PC-9 (cell line): ENCODE measurements at regions not wholly inside any gene's neighbourhood (a gene's known extent, or its start where the extent isn't known, plus 50 kb on each side); places are given as distances from the start of the nearest gene placed in this dataset.
A peak's percentile ranks its signal among the peaks of the same experiment; 100 is the strongest.

Experiments used
- BruUV-seq: library from RNA; stranded (reverse); fragments of 400-500 nt; replicated peaks from 2 replicates; lab custom pipeline; 2021; lab: Mats Ljungman, UMichigan
- CTCF ChIA-PET: fragments of 300-600 bp; sonication (Branson Sonifier 250); formaldehyde crosslinking; loops from one replicate; lab custom pipeline; 2022; ENCODE audit warnings: antibody characterized with exemption; lab: Charles Lee
- POLR2A ChIA-PET: fragments of 300-600 bp; sonication (Branson Sonifier 250); formaldehyde crosslinking; loops from one replicate; lab custom pipeline; 2022; ENCODE audit warnings: antibody characterized with exemption; ENCODE audit not compliant: unreplicated experiment; lab: Charles Lee
- DNase-seq, 2 experiments: peaks; one replicate each; pipeline versions ENCODE4 v3.0.0 to v3.0.0-alpha.2; 2015 to 2022; ENCODE audit warnings: mixed read lengths in 1 of 2
- H2AFZ ChIP-seq: fragments of 200-600 bp; sonication (generic); 2 replicates; pipeline ENCODE4 v1.8.1; 2017; ENCODE audit warnings: antibody characterized with exemption
- H3F3A ChIP-seq: fragments of 200-600 bp; sonication (generic); 2 replicates; pipeline ENCODE4 v1.8.1; 2017; ENCODE audit warnings: antibody characterized with exemption, mild to moderate bottlenecking, low read depth; ENCODE audit not compliant: insufficient read depth
- H3K27ac ChIP-seq: fragments of 200-600 bp; sonication (generic); 2 replicates; pipeline ENCODE4 v1.6.1; 2016; ENCODE audit warnings: mixed run types
- H3K27me3 ChIP-seq: fragments of 200-600 bp; sonication (generic); 2 replicates; pipeline ENCODE4 v1.6.1; 2016; ENCODE audit warnings: low read depth, mixed run types; ENCODE audit not compliant: insufficient read depth
- H3K36me3 ChIP-seq: fragments of 200-600 bp; sonication (generic); 2 replicates; pipeline ENCODE4 v1.6.1; 2016; ENCODE audit warnings: low read depth, mixed run types
- H3K4me1 ChIP-seq: fragments of 200-600 bp; sonication (generic); replicated peaks from 2 replicates; pipeline ENCODE4 v1.6.1; 2016; ENCODE audit warnings: mixed run types; ENCODE audit not compliant: insufficient read depth
- H3K4me2 ChIP-seq: fragments of 200-600 bp; sonication (generic); 2 replicates; pipeline ENCODE4 v1.6.1; 2017; ENCODE audit warnings: mixed run types
- H3K4me3 ChIP-seq: fragments of 200-600 bp; sonication (generic); 2 replicates; pipeline ENCODE4 v1.6.1; 2016; ENCODE audit warnings: mixed run types
- H3K79me2 ChIP-seq: fragments of 200-600 bp; sonication (generic); 2 replicates; pipeline ENCODE4 v1.6.1; 2017; ENCODE audit warnings: low read depth, mixed run types
- H3K9me2 ChIP-seq: fragments of 200-600 bp; sonication (generic); 2 replicates; pipeline ENCODE4 v1.8.1; 2017; ENCODE audit warnings: mild to moderate bottlenecking; ENCODE audit not compliant: insufficient read depth
- H3K9me3 ChIP-seq: fragments of 200-600 bp; sonication (generic); 2 replicates; pipeline ENCODE4 v1.8.1; 2016; ENCODE audit warnings: low read depth; ENCODE audit not compliant: insufficient read depth
- H4K20me1 ChIP-seq: fragments of 200-600 bp; sonication (generic); 2 replicates; pipeline ENCODE4 v1.8.1; 2017; ENCODE audit not compliant: insufficient read depth
- EZH2 ChIP-seq: fragments of 200-600 bp; sonication (generic); IDR thresholded peaks from 2 replicates; pipeline ENCODE4 v1.8.0; 2017; ENCODE audit warnings: antibody characterized with exemption, low read depth
- intact Hi-C: fragments of 100-400 bp; cut with micrococcal nuclease; formaldehyde crosslinking; loops from one replicate; pipeline ENCODE4 v1.10.0; 2022; ENCODE audit not compliant: unreplicated experiment
- TF ChIP-seq, protein P1 (sequence below): fragments of 200-600 bp; sonication (generic); conservative IDR thresholded peaks from 2 replicates; pipeline ENCODE4 v1.6.1; 2017; ENCODE audit warnings: mixed run types, antibody characterized with exemption, mild to moderate bottlenecking, moderate library complexity

DNA sequence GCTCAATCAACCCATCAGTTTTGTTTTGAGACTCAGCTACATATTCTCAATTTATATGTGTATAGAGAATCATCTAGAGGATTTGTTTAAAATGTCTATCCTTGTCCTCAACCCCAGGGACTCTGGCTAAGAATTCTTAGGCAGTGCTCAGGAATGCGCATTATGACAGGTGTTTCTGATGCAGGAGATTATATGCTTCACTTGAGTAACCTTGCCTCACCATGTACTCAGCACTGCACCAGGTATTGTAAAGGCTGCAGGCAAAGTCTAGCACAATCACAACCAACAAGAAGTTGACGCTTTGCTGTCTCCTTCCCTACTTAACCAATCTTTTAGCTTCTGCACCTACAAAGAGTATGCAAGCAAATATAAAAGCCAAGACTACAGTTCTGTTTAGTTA is 79.6 kb downstream of the LACC1 start:
- H3K4me3 ChIP-seq, result no peak overlapping the region
- H4K20me1 ChIP-seq, result no peaks in the 10 kb centered on the region
- no peak for TF ChIP-seq EZH2
- TF ChIP-seq, protein P1, sequence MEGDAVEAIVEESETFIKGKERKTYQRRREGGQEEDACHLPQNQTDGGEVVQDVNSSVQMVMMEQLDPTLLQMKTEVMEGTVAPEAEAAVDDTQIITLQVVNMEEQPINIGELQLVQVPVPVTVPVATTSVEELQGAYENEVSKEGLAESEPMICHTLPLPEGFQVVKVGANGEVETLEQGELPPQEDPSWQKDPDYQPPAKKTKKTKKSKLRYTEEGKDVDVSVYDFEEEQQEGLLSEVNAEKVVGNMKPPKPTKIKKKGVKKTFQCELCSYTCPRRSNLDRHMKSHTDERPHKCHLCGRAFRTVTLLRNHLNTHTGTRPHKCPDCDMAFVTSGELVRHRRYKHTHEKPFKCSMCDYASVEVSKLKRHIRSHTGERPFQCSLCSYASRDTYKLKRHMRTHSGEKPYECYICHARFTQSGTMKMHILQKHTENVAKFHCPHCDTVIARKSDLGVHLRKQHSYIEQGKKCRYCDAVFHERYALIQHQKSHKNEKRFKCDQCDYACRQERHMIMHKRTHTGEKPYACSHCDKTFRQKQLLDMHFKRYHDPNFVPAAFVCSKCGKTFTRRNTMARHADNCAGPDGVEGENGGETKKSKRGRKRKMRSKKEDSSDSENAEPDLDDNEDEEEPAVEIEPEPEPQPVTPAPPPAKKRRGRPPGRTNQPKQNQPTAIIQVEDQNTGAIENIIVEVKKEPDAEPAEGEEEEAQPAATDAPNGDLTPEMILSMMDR, result no peak
- intact Hi-C loops, result no loop called here
- no peaks in the 10 kb centered on the region for H3K79me2 ChIP-seq
- ChIA-PET CTCF (no interaction called here), POLR2A (no interaction called here)
- H3K9me3 ChIP-seq, result no peaks in the 10 kb centered on the region
- H3K27ac ChIP-seq, result no peak overlapping the region
- H3K27me3 ChIP-seq, result no peaks in the 10 kb centered on the region
- no peaks in the 10 kb centered on the region for H3K9me2 ChIP-seq
- no TSS peak for BruUV-seq
- H3K4me2 ChIP-seq, result no peak overlapping the region
- H3F3A ChIP-seq, result no peaks in the 10 kb centered on the region
- H2AFZ ChIP-seq, result no peak overlapping the region
- H3K36me3 ChIP-seq, result no peaks in the 10 kb centered on the region
- no peaks in the 10 kb centered on the region for H3K4me1 ChIP-seq
- DNase-seq, result peak in 1 of 2 experiments; percentile 41

DNA sequence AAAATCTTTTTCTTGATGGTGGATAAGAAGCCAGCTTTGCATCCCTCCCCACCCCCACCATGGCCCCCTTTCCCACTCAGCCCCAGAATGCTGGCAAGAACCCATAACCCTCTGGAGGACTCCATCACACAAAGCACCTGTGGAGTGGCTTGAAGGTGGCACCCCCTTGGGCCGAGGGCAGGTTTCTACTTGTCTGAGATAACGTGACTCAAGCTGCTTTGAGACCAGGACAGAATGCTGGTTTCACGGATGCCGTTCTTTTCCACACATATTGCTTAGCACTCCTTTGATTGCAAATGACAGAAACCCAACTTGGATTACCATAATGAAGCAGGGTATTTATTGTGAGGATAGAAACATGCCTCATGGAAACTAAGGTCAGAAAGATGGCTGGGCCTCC is 82.2 kb downstream of the LACC1 start:
- Histone ChIP-seq H3K4me2 (no peak overlapping the region), H3K9me2 (no peaks in the 10 kb centered on the region), H3K27ac (no peak overlapping the region), H3K36me3 (no peaks in the 10 kb centered on the region), H3F3A (no peaks in the 10 kb centered on the region), H2AFZ (no peak overlapping the region), H4K20me1 (no peaks in the 10 kb centered on the region), H3K4me3 (no peak overlapping the region), H3K27me3 (no peaks in the 10 kb centered on the region), H3K9me3 (no peaks in the 10 kb centered on the region), H3K4me1 (no peaks in the 10 kb centered on the region), H3K79me2 (no peaks in the 10 kb centered on the region)
- intact Hi-C loops, result no loop called here
- DNase-seq, result no peak
- BruUV-seq, result no TSS peak
- POLR2A ChIA-PET, result no interaction called here
- TF ChIP-seq, protein P1, result no peak
- TF ChIP-seq EZH2, result no peak
- CTCF ChIA-PET, result no interaction called here

DNA sequence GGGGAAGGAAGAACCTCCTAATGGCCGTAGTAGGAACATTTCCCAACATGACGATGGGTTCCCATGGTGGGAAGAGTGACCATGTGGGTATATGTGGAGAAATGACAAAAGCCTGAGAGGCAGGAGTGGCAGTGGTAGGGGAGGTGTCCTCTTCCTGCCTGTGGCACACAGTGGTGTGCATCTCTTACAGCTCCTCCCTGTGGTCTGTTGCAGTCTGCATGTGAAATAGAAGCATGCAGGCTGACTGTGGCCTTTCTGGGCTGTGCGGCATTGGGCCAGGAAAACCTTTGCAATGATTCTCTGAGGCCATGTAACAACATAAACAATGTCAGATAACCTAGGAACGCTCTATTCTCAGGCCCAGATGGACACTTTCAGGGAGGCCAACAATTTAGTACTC is 84.0 kb downstream of the LACC1 start:
- no peak overlapping the region for H3K4me2 ChIP-seq
- H3K79me2 ChIP-seq, result no peaks in the 10 kb centered on the region
- intact Hi-C loops, result no loop called here
- H4K20me1 ChIP-seq, result no peaks in the 10 kb centered on the region
- TF ChIP-seq EZH2, result no peak
- TF ChIP-seq, protein P1, result no peak
- H3K27me3 ChIP-seq, result no peaks in the 10 kb centered on the region
- POLR2A ChIA-PET, result no interaction called here
- no peaks in the 10 kb centered on the region for H3K36me3 ChIP-seq
- H3K27ac ChIP-seq, result no peak overlapping the region
- H3F3A ChIP-seq, result no peaks in the 10 kb centered on the region
- CTCF ChIA-PET, result no interaction called here
- no peak overlapping the region for H2AFZ ChIP-seq
- no peak for DNase-seq
- H3K4me1 ChIP-seq, result no peaks in the 10 kb centered on the region
- no TSS peak for BruUV-seq
- H3K4me3 ChIP-seq, result no peak overlapping the region
- H3K9me2 ChIP-seq, result no peaks in the 10 kb centered on the region
- H3K9me3 ChIP-seq, result no peaks in the 10 kb centered on the region
